ENCODE measurements at regions not wholly inside any gene's neighbourhood (a gene's known extent, or its start where the extent isn't known, plus 50 kb on each side); places are given as distances from the start of the nearest gene placed in this dataset.
A peak's percentile ranks its signal among the peaks of the same experiment; 100 is the strongest.

- H3K27ac ChIP-seq (ENCODE audit: low read length), result no peak overlapping the region
- ATAC-seq (no peak), DNase-seq (no peak)
- intact Hi-C loops (cut with DNase I), result no loop called here
- H3K27me3 ChIP-seq (ENCODE audit: control insufficient read depth, insufficient read depth), result no peaks in the 10 kb centered on the region
- no peaks in the 10 kb centered on the region for H3K4me1 ChIP-seq (ENCODE audit: control insufficient read depth, insufficient read depth, low read length)
- H3K4me3 ChIP-seq (ENCODE audit: low read length), result no peak overlapping the region
- WGBS, result 95% methylated on average over 3 of the region's 3 CpGs
- no peaks in the 10 kb centered on the region for H3K9me3 ChIP-seq (ENCODE audit: control insufficient read depth, low read length)
Observed at GRCh38 chr14:63781686-63782085, 53.8 kb upstream of the SGPP1 start.

GRCh38 chr14:63782683-63783389 is 55.0 kb upstream of the SGPP1 start:
- H3K27ac ChIP-seq (ENCODE audit: low read length), result no peak overlapping the region
- ATAC-seq, result no peak
- 93% methylated on average over 9 of the region's 9 CpGs for WGBS

GRCh38 chr14:63788011-63788933 is 60.4 kb upstream of the SGPP1 start:
- Histone ChIP-seq H3K4me1 (ENCODE audit: control insufficient read depth, insufficient read depth, low read length) (no peaks in the 10 kb centered on the region), H3K4me3 (ENCODE audit: low read length) (no peak overlapping the region), H3K27me3 (ENCODE audit: control insufficient read depth, insufficient read depth) (no peaks in the 10 kb centered on the region), H3K27ac (ENCODE audit: low read length) (no peak overlapping the region), H3K9me3 (ENCODE audit: control insufficient read depth, low read length) (no peaks in the 10 kb centered on the region)
- ATAC-seq, result peak; percentile 14 to 16
- intact Hi-C loops (cut with DNase I), result no loop called here
- no peak for DNase-seq
- 55% methylated on average over 26 of the region's 26 CpGs for WGBS

More at GRCh38 chr14:63782683-63783389, 55.0 kb upstream of the SGPP1 start:
- H3K27me3 ChIP-seq (ENCODE audit: control insufficient read depth, insufficient read depth), result no peaks in the 10 kb centered on the region
- H3K4me3 ChIP-seq (ENCODE audit: low read length), result no peak overlapping the region
- DNase-seq, result no peak
- intact Hi-C loops (cut with DNase I), result no loop called here
- no peaks in the 10 kb centered on the region for H3K4me1 ChIP-seq (ENCODE audit: control insufficient read depth, insufficient read depth, low read length)
- no peaks in the 10 kb centered on the region for H3K9me3 ChIP-seq (ENCODE audit: control insufficient read depth, low read length)

- no peak for ATAC-seq
- WGBS, result 77% methylated on average over 4 of the region's 4 CpGs
- Histone ChIP-seq H3K27me3 (ENCODE audit: control insufficient read depth, insufficient read depth) (no peaks in the 10 kb centered on the region), H3K4me1 (ENCODE audit: control insufficient read depth, insufficient read depth, low read length) (no peaks in the 10 kb centered on the region), H3K4me3 (ENCODE audit: low read length) (no peak overlapping the region), H3K9me3 (ENCODE audit: control insufficient read depth, low read length) (no peaks in the 10 kb centered on the region), H3K27ac (ENCODE audit: low read length) (no peak overlapping the region)
- intact Hi-C loops (cut with DNase I), result loop anchor here in 3 of 4 donors (10.0 kb wide), 1 partner anchor 511 kb away; no protein-coding TSS in a partner anchor
- no peak for DNase-seq
Observed at GRCh38 chr14:63793376-63793775, 59.4 kb upstream of the SYNE2 start.

- Histone ChIP-seq H3K4me3 (ENCODE audit: low read length) (no peak overlapping the region), H3K9me3 (ENCODE audit: control insufficient read depth, low read length) (no peaks in the 10 kb centered on the region), H3K4me1 (ENCODE audit: control insufficient read depth, insufficient read depth, low read length) (peaks cover 2% of the 10 kb centered on the region), H3K27me3 (ENCODE audit: control insufficient read depth, insufficient read depth) (no peaks in the 10 kb centered on the region), H3K27ac (ENCODE audit: low read length) (no peak overlapping the region)
- intact Hi-C loops (cut with DNase I), result loop anchor here in 3 of 4 donors (10.0 kb wide), 1 partner anchor 509 kb away; no protein-coding TSS in a partner anchor
- ATAC-seq (no peak), DNase-seq (no peak)
- 62% methylated on average over 2 of the region's 2 CpGs for WGBS
Observed at GRCh38 chr14:63795532-63795931, 57.3 kb upstream of the SYNE2 start.

- ATAC-seq, result no peak
- H3K27ac ChIP-seq (ENCODE audit: low read length), result no peak overlapping the region
Observed at GRCh38 chr14:63800083-63800482, 52.7 kb upstream of the SYNE2 start.

GRCh38 chr14:63800651-63801375 is 52.0 kb upstream of the SYNE2 start:
- intact Hi-C loops (cut with DNase I), result loop anchor here in 1 of 4 donors (2.0 kb wide), 1 partner anchor 502 kb away; no protein-coding TSS in a partner anchor
- no peak overlapping the region for H3K27ac ChIP-seq (ENCODE audit: low read length)
- H3K4me1 ChIP-seq (ENCODE audit: control insufficient read depth, insufficient read depth, low read length), result peaks cover 2% of the 10 kb centered on the region
- H3K9me3 ChIP-seq (ENCODE audit: control insufficient read depth, low read length), result no peaks in the 10 kb centered on the region
- no peak overlapping the region for H3K4me3 ChIP-seq (ENCODE audit: low read length)
- DNase-seq (no peak), ATAC-seq (no peak)
- 73% methylated on average over 3 of the region's 3 CpGs for WGBS
- no peaks in the 10 kb centered on the region for H3K27me3 ChIP-seq (ENCODE audit: control insufficient read depth, insufficient read depth)

More at GRCh38 chr14:63800083-63800482, 52.7 kb upstream of the SYNE2 start:
- 58% methylated on average over 2 of the region's 2 CpGs for WGBS
- DNase-seq, result no peak
- Histone ChIP-seq H3K27me3 (ENCODE audit: control insufficient read depth, insufficient read depth) (no peaks in the 10 kb centered on the region), H3K9me3 (ENCODE audit: control insufficient read depth, low read length) (no peaks in the 10 kb centered on the region), H3K4me3 (ENCODE audit: low read length) (no peak overlapping the region), H3K4me1 (ENCODE audit: control insufficient read depth, insufficient read depth, low read length) (peaks cover 2% of the 10 kb centered on the region)
- intact Hi-C loops (cut with DNase I), result loop anchor here in 1 of 4 donors (2.0 kb wide), 1 partner anchor 503 kb away; no protein-coding TSS in a partner anchor
